Neural progenitor cell (in vitro differentiated cells): ENCODE measurements at regions not wholly inside any gene's neighbourhood (a gene's known extent, or its start where the extent isn't known, plus 50 kb on each side); places are given as distances from the start of the nearest gene placed in this dataset.

Experiments used
- DNase-seq: peaks from one replicate; pipeline ENCODE4 v3.0.0-alpha.2; 2016; ENCODE audit warnings: low spot score
- H2AFZ ChIP-seq: fragments of 200-600 bp; sonication (generic); replicated peaks from 2 replicates; pipeline ENCODE4 v1.6.1; 2016; ENCODE audit warnings: antibody characterized with exemption
- H3F3A ChIP-seq: fragments of 200-600 bp; sonication (generic); 2 replicates; pipeline ENCODE4 v1.6.1; 2016; ENCODE audit warnings: antibody characterized with exemption, low read depth
- H3K27ac ChIP-seq: fragments of 200-600 bp; sonication (generic); 2 replicates; pipeline ENCODE4 v1.5.1; 2016; ENCODE audit warnings: mild to moderate bottlenecking
- H3K27me3 ChIP-seq: fragments of 200-600 bp; sonication (generic); 2 replicates; pipeline ENCODE4 v1.6.1; 2016; ENCODE audit warnings: mild to moderate bottlenecking, moderate library complexity
- H3K36me3 ChIP-seq: fragments of 200-600 bp; sonication (generic); 2 replicates; pipeline ENCODE4 v1.5.1; 2016
- H3K4me1 ChIP-seq: fragments of 200-600 bp; sonication (generic); 2 replicates; pipeline ENCODE4 v1.6.1; 2016; ENCODE audit warnings: mixed run types
- H3K4me2 ChIP-seq: fragments of 200-600 bp; sonication (generic); 2 replicates; pipeline ENCODE4 v1.6.1; 2016
- H3K4me3 ChIP-seq: fragments of 200-600 bp; sonication (generic); 2 replicates; pipeline ENCODE4 v1.5.1; 2016
- H3K79me2 ChIP-seq: fragments of 200-600 bp; sonication (generic); 2 replicates; pipeline ENCODE4 v1.6.1; 2016; ENCODE audit warnings: low read depth
- H3K9ac ChIP-seq: fragments of 200-600 bp; sonication (generic); 2 replicates; pipeline ENCODE4 v1.6.1; 2016
- H3K9me3 ChIP-seq: fragments of 200-600 bp; sonication (generic); 2 replicates; pipeline ENCODE4 v1.5.1; 2016; ENCODE audit warnings: low read depth
- H4K20me1 ChIP-seq: fragments of 200-600 bp; sonication (generic); 2 replicates; pipeline ENCODE4 v1.6.1; 2016; ENCODE audit warnings: low read depth
- H3K27ac Mint-ChIP-seq: 3 replicates; pipeline ENCODE4 v1.8.0; 2021; ENCODE audit warnings: mixed read lengths
- H3K27me3 Mint-ChIP-seq: 2 replicates; pipeline ENCODE4 v1.8.0; 2022; ENCODE audit warnings: low read depth, mild to moderate bottlenecking, inconsistent platforms, moderate library complexity, mixed read lengths; ENCODE audit not compliant: insufficient read depth
- H3K36me3 Mint-ChIP-seq: 3 replicates; pipeline ENCODE4 v1.8.0; 2021; ENCODE audit warnings: mixed read lengths
- H3K4me1 Mint-ChIP-seq: 3 replicates; pipeline ENCODE4 v1.8.0; 2021; ENCODE audit warnings: mixed read lengths
- H3K4me3 Mint-ChIP-seq: 3 replicates; pipeline ENCODE4 v1.8.0; 2021; ENCODE audit warnings: mild to moderate bottlenecking, moderate library complexity, mixed read lengths
- H3K9me3 Mint-ChIP-seq: 3 replicates; pipeline ENCODE4 v1.8.0; 2020; ENCODE audit warnings: mixed read lengths
- CTCF ChIP-seq: fragments of 200-600 bp; sonication (generic); IDR thresholded peaks from 2 replicates; pipeline ENCODE4 v1.5.1; 2017; ENCODE audit warnings: antibody characterized with exemption, mild to moderate bottlenecking
- EZH2 ChIP-seq: fragments of 200-600 bp; sonication (generic); IDR thresholded peaks from 2 replicates; pipeline ENCODE4 v1.6.1; 2017; ENCODE audit warnings: antibody characterized with exemption, mild to moderate bottlenecking, moderate library complexity
- EZH2phosphoT487 ChIP-seq: fragments of 200-600 bp; sonication (generic); IDR thresholded peaks from 2 replicates; pipeline ENCODE4 v1.6.1; 2017; ENCODE audit warnings: antibody characterized with exemption

GRCh38 chr10:47184724-47185330, 115.2 kb upstream of the GDF10 start:
- H3K27ac ChIP-seq, result no peak overlapping the region
- no peak for DNase-seq
- H4K20me1 ChIP-seq, result no peaks in the 10 kb centered on the region
- no peaks in the 10 kb centered on the region for H3K9me3 ChIP-seq
- no peak overlapping the region for H3K9ac ChIP-seq
- H3K27me3 ChIP-seq, result no peaks in the 10 kb centered on the region
- H3K4me3 Mint-ChIP-seq, result no peak overlapping the region
- no peak overlapping the region for H3K27ac Mint-ChIP-seq
- no peak overlapping the region for H2AFZ ChIP-seq
- peaks cover 2% of the 10 kb centered on the region for H3K9me3 Mint-ChIP-seq
- no peaks in the 10 kb centered on the region for H3K36me3 Mint-ChIP-seq
- peaks cover 5% of the 10 kb centered on the region for H3K27me3 Mint-ChIP-seq
- no peaks in the 10 kb centered on the region for H3K4me1 Mint-ChIP-seq
- no peak overlapping the region for H3K4me2 ChIP-seq
- H3K4me1 ChIP-seq, result no peaks in the 10 kb centered on the region
- H3K79me2 ChIP-seq, result no peaks in the 10 kb centered on the region
- TF ChIP-seq CTCF (no peak), EZH2 (no peak), EZH2phosphoT487 (no peak)
- H3K36me3 ChIP-seq, result no peaks in the 10 kb centered on the region
- no peak overlapping the region for H3K4me3 ChIP-seq
- H3F3A ChIP-seq, result peaks cover 5% of the 10 kb centered on the region

- no peak overlapping the region for H3K9ac ChIP-seq
- H3K4me1 Mint-ChIP-seq, result no peaks in the 10 kb centered on the region
- DNase-seq, result no peak
Measured at GRCh38 chr10:47186941-47187340, 113.1 kb upstream of the GDF10 start.

GRCh38 chr10:47187592-47187991, 112.4 kb upstream of the GDF10 start:
- Histone ChIP-seq H2AFZ (no peak overlapping the region), H3K36me3 (no peaks in the 10 kb centered on the region), H3K27me3 (no peaks in the 10 kb centered on the region), H3K4me2 (no peak overlapping the region), H3F3A (no peaks in the 10 kb centered on the region), H3K79me2 (no peaks in the 10 kb centered on the region), H3K4me3 (no peak overlapping the region), H3K9me3 (no peaks in the 10 kb centered on the region), H3K9ac (no peak overlapping the region), H3K4me1 (no peaks in the 10 kb centered on the region), H4K20me1 (no peaks in the 10 kb centered on the region), H3K27ac (no peak overlapping the region)
- Mint-ChIP-seq H3K27me3 (no peaks in the 10 kb centered on the region), H3K27ac (no peak overlapping the region), H3K4me1 (peaks cover 2% of the 10 kb centered on the region), H3K4me3 (no peak overlapping the region), H3K9me3 (peaks cover 2% of the 10 kb centered on the region), H3K36me3 (no peaks in the 10 kb centered on the region)
- DNase-seq, result no peak
- TF ChIP-seq EZH2phosphoT487 (no peak), EZH2 (no peak), CTCF (no peak)

More at GRCh38 chr10:47186941-47187340, 113.1 kb upstream of the GDF10 start:
- H2AFZ ChIP-seq, result no peak overlapping the region
- no peaks in the 10 kb centered on the region for H3K79me2 ChIP-seq
- no peaks in the 10 kb centered on the region for H3K9me3 ChIP-seq
- H3K36me3 ChIP-seq, result no peaks in the 10 kb centered on the region
- H3K36me3 Mint-ChIP-seq, result no peaks in the 10 kb centered on the region
- no peak for TF ChIP-seq EZH2
- no peak for TF ChIP-seq EZH2phosphoT487
- TF ChIP-seq CTCF, result no peak
- no peaks in the 10 kb centered on the region for H3K27me3 Mint-ChIP-seq
- no peak overlapping the region for H3K4me3 Mint-ChIP-seq
- H3K27ac Mint-ChIP-seq, result no peak overlapping the region
- H3K27me3 ChIP-seq, result no peaks in the 10 kb centered on the region
- no peaks in the 10 kb centered on the region for H4K20me1 ChIP-seq
- no peak overlapping the region for H3K27ac ChIP-seq
- H3K4me3 ChIP-seq, result no peak overlapping the region
- no peak overlapping the region for H3K4me2 ChIP-seq
- H3K9me3 Mint-ChIP-seq, result peaks cover 2% of the 10 kb centered on the region
- no peaks in the 10 kb centered on the region for H3K4me1 ChIP-seq
- H3F3A ChIP-seq, result no peaks in the 10 kb centered on the region
